Skin of body (tissue), 1 donor: ENCODE measurements at regions not wholly inside any gene's neighbourhood (a gene's known extent, or its start where the extent isn't known, plus 50 kb on each side); places are given as distances from the start of the nearest gene placed in this dataset.
"Not testable (repeated sequence)": the region's sequence is repeated elsewhere in the genome, so short reads cannot be mapped to it uniquely, and the experiment has no call there.

Source experiments
- DNase-seq: peaks from one replicate; lab custom pipeline; 2025; lab: John Stamatoyannopoulos, UW

DNA sequence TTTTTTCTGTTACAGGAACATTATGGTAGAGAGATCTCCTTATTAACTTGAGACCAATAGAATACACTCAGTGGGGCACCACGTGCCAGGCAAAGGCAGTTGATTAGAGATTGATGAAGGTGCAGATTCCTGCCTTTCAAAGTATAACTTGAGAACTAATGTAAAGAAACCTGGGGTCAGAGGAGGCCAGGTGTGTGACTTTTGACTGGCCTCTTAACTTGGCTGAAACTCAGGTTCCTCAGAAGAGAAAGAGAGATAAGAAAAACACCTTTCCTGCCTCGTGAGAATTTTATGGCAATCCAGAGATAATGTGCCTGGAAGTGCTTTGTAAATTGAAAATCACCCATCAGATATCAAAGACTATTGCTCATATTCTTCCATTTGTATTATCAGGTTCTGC is 110.7 kb upstream of the GZMB start:
- DNase-seq = no peak

DNA sequence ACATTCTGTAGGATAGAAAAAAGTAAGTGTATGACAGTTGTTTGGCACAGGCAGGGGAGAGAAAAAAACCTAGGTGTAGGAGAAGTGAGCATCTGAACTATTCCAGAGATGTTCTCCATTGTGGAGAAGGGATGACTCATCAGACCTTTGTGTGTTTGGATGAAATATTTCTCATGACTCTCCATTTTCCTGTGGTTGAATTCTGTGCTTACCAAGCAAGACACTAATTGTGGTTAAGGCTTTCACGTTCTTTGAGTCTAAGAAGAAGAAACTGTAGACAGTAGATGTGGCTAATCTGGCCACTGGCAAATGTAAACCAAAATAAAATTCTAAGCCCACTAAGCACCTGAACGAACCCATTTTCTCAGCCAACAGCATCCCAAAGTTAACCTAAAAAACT is 107.9 kb upstream of the GZMB start:
- DNase-seq = no peak

GRCh38 chr14:24735984-24736630 is 102.1 kb upstream of the GZMB start:
- no peak for DNase-seq

DNA sequence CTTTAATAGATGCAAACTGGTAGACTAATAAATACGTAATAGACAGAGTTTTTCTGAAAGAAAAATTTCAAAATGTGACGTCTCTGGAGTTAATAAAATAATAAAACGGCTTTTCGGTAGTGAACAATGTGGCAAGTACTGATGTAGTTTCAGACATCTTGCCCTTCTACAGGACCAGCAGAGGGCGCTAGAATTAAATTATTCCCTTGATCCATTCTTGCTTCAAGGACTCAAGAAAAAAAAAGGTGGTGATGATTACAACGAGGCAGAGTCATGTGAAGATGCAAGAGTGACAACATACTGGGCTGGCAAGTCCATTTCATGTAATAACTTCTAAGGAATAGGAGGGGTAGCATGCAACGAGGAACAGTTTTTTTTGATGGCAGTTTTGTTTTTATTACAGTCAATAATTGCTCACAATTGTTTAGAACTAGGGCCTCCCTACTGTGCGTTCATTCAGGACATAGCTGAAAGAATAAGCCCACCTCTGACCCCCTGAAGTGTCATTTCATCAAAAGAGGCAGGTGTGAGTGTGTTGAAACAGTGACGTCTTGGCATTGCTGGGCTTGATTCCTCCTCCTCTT is 101.0 kb upstream of the GZMB start:
- peak; percentile 50 for DNase-seq

- DNase-seq = no peak
These were observed 92.5 kb upstream of the GZMB start for GRCh38 chr14:24726480-24726879.

- DNase-seq = no peak
These were observed 91.3 kb upstream of the GZMB start for GRCh38 chr14:24725311-24725710.

GRCh38 chr14:24721775-24722174 is 87.8 kb upstream of the GZMB start:
- no peak for DNase-seq

GRCh38 chr14:24715239-24715638 is 81.2 kb upstream of the GZMB start:
- DNase-seq = no peak

DNA sequence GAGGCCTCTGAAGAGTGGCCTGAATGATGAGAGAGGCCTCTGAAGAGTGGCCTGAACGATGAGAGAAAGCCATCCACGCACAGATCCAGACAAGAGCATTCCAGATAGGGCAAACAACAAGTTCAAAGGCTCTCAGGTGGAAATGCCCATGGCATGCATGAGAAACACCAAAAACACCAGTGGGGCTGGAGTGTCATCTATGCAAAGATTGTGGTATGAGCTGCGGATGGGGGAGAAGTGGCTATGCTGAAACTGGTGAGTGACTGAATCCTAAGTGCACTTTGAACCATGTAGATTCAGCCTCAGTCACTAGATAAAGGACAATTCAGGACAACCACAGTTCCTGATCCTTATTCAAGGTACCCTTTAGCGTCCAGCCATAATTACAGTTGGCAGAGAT is 79.4 kb upstream of the GZMB start:
- no peak for DNase-seq

DNA sequence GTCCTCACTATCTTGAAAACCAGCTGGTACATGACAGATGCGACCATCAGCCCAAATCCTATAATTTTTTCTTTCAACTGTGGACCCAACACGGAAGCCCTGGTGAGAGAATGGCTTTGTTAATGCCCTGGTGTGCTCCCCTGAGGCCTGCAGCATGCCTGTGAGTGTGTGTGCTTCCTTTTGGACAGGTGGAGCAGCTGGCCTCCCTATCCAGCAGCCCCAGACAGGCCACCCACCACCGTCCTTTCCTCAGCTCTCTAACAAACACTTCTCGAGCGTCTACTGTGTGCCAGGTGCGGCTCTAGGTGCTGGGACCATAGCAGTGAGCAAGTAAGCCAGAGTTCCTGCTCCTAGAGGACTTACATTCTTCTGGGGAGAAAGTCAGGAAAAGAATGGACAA is 78.9 kb upstream of the GZMB start:
- no peak for DNase-seq

GRCh38 chr14:24712374-24712773 is 78.4 kb upstream of the GZMB start:
- DNase-seq = no peak

GRCh38 chr14:24710403-24711112 is 76.6 kb upstream of the GZMB start:
- DNase-seq = peak; percentile 72

DNA sequence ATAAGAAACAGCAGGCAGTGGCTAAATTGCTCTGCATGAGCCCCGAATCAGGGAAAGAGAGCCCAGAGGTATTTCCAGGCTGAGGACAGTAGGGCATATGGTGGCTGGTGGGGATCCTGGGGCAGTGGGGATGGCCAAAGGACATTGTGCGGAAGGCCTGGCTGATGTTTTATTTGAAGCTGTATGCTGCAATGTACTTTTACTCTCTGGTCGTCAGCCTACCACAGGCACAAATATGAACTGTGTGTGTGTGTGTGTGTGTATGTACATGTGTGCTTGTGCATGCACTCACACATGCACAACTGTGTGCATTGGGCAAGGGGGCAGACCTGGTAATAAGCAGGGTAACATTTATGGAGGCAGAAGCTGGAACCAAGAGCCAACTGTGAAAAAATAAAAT is 74.7 kb upstream of the GZMB start:
- no peak for DNase-seq

GRCh38 chr14:24706351-24706750 is 72.4 kb upstream of the GZMB start:
- DNase-seq = no peak

- no peak for DNase-seq
These were observed 71.8 kb upstream of the GZMB start for GRCh38 chr14:24705840-24706239.

- DNase-seq = no peak
These were observed 67.1 kb upstream of the GZMB start for GRCh38 chr14:24701062-24701461.

DNA sequence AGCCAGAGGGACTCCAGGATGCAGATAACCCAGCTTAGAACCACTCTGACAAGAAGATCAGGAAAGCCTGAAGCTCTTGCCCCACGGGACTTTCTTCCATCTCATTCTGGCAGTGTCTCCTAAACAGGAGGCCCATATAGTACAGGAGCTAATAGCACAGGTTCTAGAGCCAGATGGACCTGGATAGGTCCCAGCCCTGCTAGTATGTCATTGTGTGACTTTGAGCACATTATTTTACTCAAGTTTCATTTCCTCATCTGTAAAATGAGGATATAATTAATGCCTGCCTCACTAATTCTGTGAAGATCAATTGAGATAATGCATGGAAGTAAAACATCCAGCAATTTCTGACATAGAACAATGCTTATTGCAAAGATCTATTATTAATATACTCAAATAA is 66.5 kb upstream of the GZMB start:
- DNase-seq = no peak

DNA sequence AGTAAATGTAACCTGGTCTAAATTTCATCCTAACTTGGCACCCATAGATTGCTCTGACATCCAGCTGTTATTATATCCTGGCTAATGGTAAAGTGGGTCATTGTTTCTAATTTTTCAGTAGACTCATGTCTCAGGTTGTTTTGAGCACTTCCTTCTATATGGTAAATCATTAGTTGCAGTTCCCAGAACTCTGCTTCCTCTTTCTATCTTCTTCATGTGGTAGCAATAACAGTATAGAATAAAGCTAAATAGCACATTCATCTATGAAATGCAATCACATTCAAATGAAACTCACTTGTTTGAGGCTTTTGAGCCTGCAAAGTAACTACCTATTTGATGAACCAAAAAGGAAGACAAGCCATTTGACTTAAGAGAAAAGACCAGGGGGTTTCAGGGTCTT is 65.1 kb upstream of the GZMB start:
- DNase-seq = no peak

DNA sequence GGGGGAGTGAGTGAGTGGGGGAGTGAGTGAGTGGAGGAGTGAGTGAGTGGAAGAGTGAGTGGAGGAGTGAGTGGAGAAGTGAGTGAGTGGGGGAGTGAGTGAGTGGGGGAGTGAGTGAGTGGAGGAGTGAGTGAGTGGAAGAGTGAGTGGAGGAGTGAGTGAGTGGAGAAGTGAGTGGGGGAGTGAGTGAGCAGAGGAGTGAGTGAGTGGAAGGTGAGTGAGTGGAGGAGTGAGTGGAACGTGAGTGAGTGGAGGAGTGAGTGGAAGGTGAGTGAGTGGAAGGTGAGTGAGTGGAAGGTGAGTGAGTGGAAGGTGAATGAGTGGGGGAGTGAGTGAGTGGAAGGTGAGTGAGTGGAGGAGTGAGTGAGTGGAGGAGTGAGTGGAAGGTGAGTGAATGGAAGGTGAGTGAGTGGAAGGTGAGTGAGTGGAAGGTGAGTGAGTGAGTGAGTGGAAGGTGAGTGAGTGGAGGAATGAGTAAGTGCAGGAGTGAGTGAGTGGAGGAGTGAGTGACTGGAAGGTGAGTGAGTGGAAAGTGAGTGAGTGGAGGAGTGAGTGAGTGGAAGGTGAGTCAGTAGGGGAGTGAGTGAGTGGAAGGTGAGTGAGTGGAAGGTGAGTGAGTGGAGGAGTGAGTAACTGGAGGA is 62.4 kb upstream of the GZMB start:
- not testable (repeated sequence) for DNase-seq

GRCh38 chr14:24695265-24696241 is 61.6 kb upstream of the GZMB start:
- DNase-seq = peak; percentile 21

DNA sequence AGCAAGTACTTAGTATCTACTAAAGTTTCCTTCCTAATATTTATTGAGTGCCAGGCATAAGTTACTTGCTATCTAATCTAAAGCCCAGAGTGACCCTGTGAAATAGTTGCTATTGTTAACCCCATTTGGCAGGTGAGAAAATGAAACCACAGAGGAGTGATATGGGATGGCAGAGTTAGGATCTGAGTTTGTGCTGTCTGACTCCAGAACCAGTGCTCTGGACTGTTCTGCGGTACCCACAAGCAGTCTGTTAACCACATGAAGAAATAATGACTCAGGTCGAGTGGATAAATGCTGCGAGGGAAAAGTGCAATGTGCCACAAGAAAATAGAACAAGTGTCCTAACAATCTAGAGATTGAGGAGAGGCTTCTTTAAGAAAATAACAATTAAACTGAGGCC is 60.7 kb upstream of the GZMB start:
- no peak for DNase-seq
